SH-SY5Y (cell line): ENCODE measurements at regions not wholly inside any gene's neighbourhood (a gene's known extent, or its start where the extent isn't known, plus 50 kb on each side); places are given as distances from the start of the nearest gene placed in this dataset.

ENCODE experiments used
- GATA2 ChIP-seq: IDR thresholded peaks from 2 replicates; pipeline ENCODE4 v1.6.1; 2011; ENCODE audit warnings: mild to moderate bottlenecking, low read depth, low read length
- GATA3 ChIP-seq: IDR thresholded peaks from 2 replicates; pipeline ENCODE4 v1.6.1; 2011; ENCODE audit warnings: low read depth, mild to moderate bottlenecking, low read length, moderate library complexity

GRCh38 chr3:106083854-106084253 is 215.0 kb upstream of the CBLB start:
- TF ChIP-seq GATA2 (no peak), GATA3 (no peak)
